ENCODE measurements at regions not wholly inside any gene's neighbourhood (a gene's known extent, or its start where the extent isn't known, plus 50 kb on each side); places are given as distances from the start of the nearest gene placed in this dataset.

DNA sequence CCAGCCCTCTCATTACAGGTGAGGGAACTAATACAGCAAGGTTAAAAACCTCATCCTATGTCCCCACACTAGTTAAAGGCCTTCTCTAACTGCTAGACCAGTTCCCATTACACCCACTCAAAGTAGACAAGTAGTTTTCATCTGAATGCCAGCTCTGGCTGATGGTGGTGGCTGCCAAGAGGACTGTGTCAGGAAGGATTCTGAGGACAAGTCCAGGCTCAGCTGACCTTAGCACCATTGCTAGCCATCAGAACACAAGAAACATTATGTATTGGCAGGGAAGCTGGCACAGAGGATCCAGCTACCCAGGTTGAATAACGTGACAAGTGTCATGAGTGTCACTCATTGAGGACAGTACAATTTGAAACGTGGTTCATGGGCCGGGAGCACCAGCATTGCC is 163.4 kb downstream of the HSD17B3 start:
- no peak overlapping the region for H3K4me3 ChIP-seq (ENCODE audit: control insufficient read depth in 2 of 3, extremely low read depth in 1 of 3, insufficient read depth in 2 of 3, low read depth in 1 of 3, low read length in 3 of 3)
- no peaks in the 10 kb centered on the region for H3K79me2 ChIP-seq (ENCODE audit: control insufficient read depth, insufficient read depth, low read length)
- H3K27ac ChIP-seq (ENCODE audit: control insufficient read depth, insufficient read depth, low read length): no peak overlapping the region
- DNase-seq (ENCODE audit: low read depth, low spot score) (no peak), FAIRE-seq (no peak)
- no peak overlapping the region for H3K4me2 ChIP-seq (ENCODE audit: control insufficient read depth, extremely low read depth, insufficient read depth, low read depth, low read length)
- no peak overlapping the region for H3K9ac ChIP-seq (ENCODE audit: control insufficient read depth, extremely low read depth, insufficient read depth, low read length)
- no peaks in the 10 kb centered on the region for H3K9me3 ChIP-seq (ENCODE audit: control insufficient read depth, low read depth, low read length)
- H4K20me1 ChIP-seq (ENCODE audit: control insufficient read depth, extremely low read depth, insufficient read depth, low read length): no peaks in the 10 kb centered on the region
- no peaks in the 10 kb centered on the region for H3K4me1 ChIP-seq (ENCODE audit: control insufficient read depth, extremely low read depth, insufficient read depth, low read length)
- H3K27me3 ChIP-seq (ENCODE audit: control insufficient read depth, extremely low read depth, insufficient read depth, low read length): peaks cover 13% of the 10 kb centered on the region
- dilution Hi-C loops (cut with MboI; ENCODE audit: extremely low pct_ligation_motif_present, low sequenced_read_pairs): no loop called here
- no peaks in the 10 kb centered on the region for H3K36me3 ChIP-seq (ENCODE audit: control insufficient read depth in 2 of 2, extremely low read depth in 1 of 2, insufficient read depth in 2 of 2, low read length in 2 of 2)
- no peaks in the 10 kb centered on the region for H3K9me1 ChIP-seq (ENCODE audit: control insufficient read depth, extremely low read depth, insufficient read depth, low read length)
- no peak for TF ChIP-seq EZH2 (IDR thresholded peaks at IDR 0.05; ENCODE audit: low read length)
- TF ChIP-seq, protein P1, sequence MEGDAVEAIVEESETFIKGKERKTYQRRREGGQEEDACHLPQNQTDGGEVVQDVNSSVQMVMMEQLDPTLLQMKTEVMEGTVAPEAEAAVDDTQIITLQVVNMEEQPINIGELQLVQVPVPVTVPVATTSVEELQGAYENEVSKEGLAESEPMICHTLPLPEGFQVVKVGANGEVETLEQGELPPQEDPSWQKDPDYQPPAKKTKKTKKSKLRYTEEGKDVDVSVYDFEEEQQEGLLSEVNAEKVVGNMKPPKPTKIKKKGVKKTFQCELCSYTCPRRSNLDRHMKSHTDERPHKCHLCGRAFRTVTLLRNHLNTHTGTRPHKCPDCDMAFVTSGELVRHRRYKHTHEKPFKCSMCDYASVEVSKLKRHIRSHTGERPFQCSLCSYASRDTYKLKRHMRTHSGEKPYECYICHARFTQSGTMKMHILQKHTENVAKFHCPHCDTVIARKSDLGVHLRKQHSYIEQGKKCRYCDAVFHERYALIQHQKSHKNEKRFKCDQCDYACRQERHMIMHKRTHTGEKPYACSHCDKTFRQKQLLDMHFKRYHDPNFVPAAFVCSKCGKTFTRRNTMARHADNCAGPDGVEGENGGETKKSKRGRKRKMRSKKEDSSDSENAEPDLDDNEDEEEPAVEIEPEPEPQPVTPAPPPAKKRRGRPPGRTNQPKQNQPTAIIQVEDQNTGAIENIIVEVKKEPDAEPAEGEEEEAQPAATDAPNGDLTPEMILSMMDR (optimal IDR thresholded peaks at IDR 0.05 in 1 of 3, IDR thresholded peaks at IDR 0.05 in 1 of 3, conservative IDR thresholded peaks at IDR 0.05 in 1 of 3; ENCODE audit: extremely low read depth in 1 of 3, insufficient read depth in 2 of 3, low read length in 3 of 3): no peak
- H2AFZ ChIP-seq (ENCODE audit: control insufficient read depth, low read length): no peak overlapping the region

DNA sequence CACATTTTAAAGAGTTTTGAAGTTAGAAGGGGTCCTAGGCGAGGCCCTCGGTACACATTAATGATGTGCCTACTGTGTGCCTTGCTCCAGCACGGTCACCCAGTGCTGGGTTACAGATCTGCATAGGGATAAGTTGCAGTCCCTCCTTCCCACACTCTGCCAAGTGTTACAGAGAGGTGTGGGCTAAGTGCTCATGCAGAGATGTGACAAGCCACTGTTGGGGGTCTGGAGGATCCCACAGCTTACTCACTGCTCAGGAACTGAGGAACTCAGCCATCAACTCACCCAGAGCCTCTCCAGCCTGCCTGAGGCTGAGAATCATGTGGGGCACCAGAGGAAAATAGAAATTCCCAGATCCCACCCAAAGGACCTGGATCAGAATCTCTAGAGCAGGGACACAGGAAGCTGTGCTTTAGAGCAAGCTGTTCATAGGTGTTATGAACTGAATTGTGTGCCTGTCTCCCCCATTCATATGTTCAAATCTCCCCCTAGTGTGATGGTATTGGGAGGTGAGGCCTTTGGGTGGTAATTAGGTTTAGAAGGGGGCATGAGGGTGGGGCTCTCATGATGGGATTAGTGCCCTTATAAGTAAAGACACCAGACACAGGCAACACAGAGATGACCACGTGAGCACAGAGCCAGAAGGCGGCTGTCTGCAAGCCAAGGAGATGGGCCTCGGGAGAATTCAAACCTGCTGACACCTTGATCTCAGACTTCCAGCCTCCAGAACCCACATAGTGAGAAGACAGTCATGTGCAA is 164.1 kb downstream of the HSD17B3 start:
- H3K9me1 ChIP-seq (ENCODE audit: control insufficient read depth, extremely low read depth, insufficient read depth, low read length): no peaks in the 10 kb centered on the region
- dilution Hi-C loops (cut with MboI; ENCODE audit: extremely low pct_ligation_motif_present, low sequenced_read_pairs): no loop called here
- no peaks in the 10 kb centered on the region for H3K9me3 ChIP-seq (ENCODE audit: control insufficient read depth, low read depth, low read length)
- no peaks in the 10 kb centered on the region for H3K36me3 ChIP-seq (ENCODE audit: control insufficient read depth in 2 of 2, extremely low read depth in 1 of 2, insufficient read depth in 2 of 2, low read length in 2 of 2)
- peak overlapping the region; percentile 45 for H3K4me2 ChIP-seq (ENCODE audit: control insufficient read depth, extremely low read depth, insufficient read depth, low read depth, low read length)
- H2AFZ ChIP-seq (ENCODE audit: control insufficient read depth, low read length): peak overlapping the region; percentile 48
- FAIRE-seq (no peak), DNase-seq (ENCODE audit: low read depth, low spot score) (no peak)
- no peak overlapping the region for H3K4me3 ChIP-seq (ENCODE audit: control insufficient read depth in 2 of 3, extremely low read depth in 1 of 3, insufficient read depth in 2 of 3, low read depth in 1 of 3, low read length in 3 of 3)
- no peak overlapping the region for H3K9ac ChIP-seq (ENCODE audit: control insufficient read depth, extremely low read depth, insufficient read depth, low read length)
- peaks cover 18% of the 10 kb centered on the region for H3K27me3 ChIP-seq (ENCODE audit: control insufficient read depth, extremely low read depth, insufficient read depth, low read length)
- no peaks in the 10 kb centered on the region for H3K4me1 ChIP-seq (ENCODE audit: control insufficient read depth, extremely low read depth, insufficient read depth, low read length)
- TF ChIP-seq EZH2 (IDR thresholded peaks at IDR 0.05; ENCODE audit: low read length): no peak
- TF ChIP-seq, protein P1 (optimal IDR thresholded peaks at IDR 0.05 in 1 of 3, IDR thresholded peaks at IDR 0.05 in 1 of 3, conservative IDR thresholded peaks at IDR 0.05 in 1 of 3; ENCODE audit: extremely low read depth in 1 of 3, insufficient read depth in 2 of 3, low read length in 3 of 3): no peak
- H3K79me2 ChIP-seq (ENCODE audit: control insufficient read depth, insufficient read depth, low read length): no peaks in the 10 kb centered on the region
- H3K27ac ChIP-seq (ENCODE audit: control insufficient read depth, insufficient read depth, low read length): no peak overlapping the region
- H4K20me1 ChIP-seq (ENCODE audit: control insufficient read depth, extremely low read depth, insufficient read depth, low read length): no peaks in the 10 kb centered on the region

Measured in keratinocyte (primary cell).